SK-N-SH (cell line): ENCODE measurements at regions not wholly inside any gene's neighbourhood (a gene's known extent, or its start where the extent isn't known, plus 50 kb on each side); places are given as distances from the start of the nearest gene placed in this dataset.
"Not testable (repeated sequence)": the region's sequence is repeated elsewhere in the genome, so short reads cannot be mapped to it uniquely, and the experiment has no call there.

ENCODE experiments used
- CTCF ChIA-PET: fragments of 300-600, 350-600 bp; formaldehyde crosslinking; extraction: SDS; loops from one replicate; lab custom pipeline; 2021; lab: Yijun Ruan, JAX
- POLR2A ChIA-PET: fragments of 350-600 bp; sonication (Branson Sonifier 250); formaldehyde crosslinking; extraction: SDS; loops from one replicate; lab custom pipeline; 2020; ENCODE audit warnings: antibody characterized with exemption, inconsistent platforms; lab: Yijun Ruan, JAX
- DNase-seq: peaks from one replicate; pipeline ENCODE4 v3.0.0; 2012
- H2AFZ ChIP-seq: fragments of 200-600 bp; sonication (generic); 2 replicates; pipeline ENCODE4 v1.8.1; 2016; ENCODE audit warnings: antibody characterized with exemption, mild to moderate bottlenecking, low read depth
- H3F3A ChIP-seq: fragments of 200-600 bp; sonication (generic); replicated peaks from 2 replicates; pipeline ENCODE3; 2016; ENCODE audit warnings: antibody characterized with exemption, mild to moderate bottlenecking; ENCODE audit not compliant: insufficient read depth
- H3K27ac ChIP-seq, 2 experiments: fragments of 200-500 bp in 1 of 2; fragments of 200-600 bp in 1 of 2; sonication (Bioruptor generic) in 1 of 2; sonication (generic), shearing (Covaris generic) in 1 of 2; 2 replicates each; pipeline versions ENCODE4 v1.5.1 to v1.6.1; 2014 to 2016; ENCODE audit warnings: low read depth in 2 of 2, inconsistent platforms in 1 of 2, low read length in 1 of 2, mild to moderate bottlenecking in 1 of 2, mixed read lengths in 1 of 2
- H3K27me3 ChIP-seq: fragments of 200-600 bp; sonication (generic), shearing (Covaris generic); 2 replicates; pipeline ENCODE4 v1.6.1; 2016; ENCODE audit warnings: mixed run types; ENCODE audit not compliant: insufficient read depth
- H3K36me3 ChIP-seq, 2 experiments: fragments of 200-500 bp in 1 of 2; fragments of 200-600 bp in 1 of 2; sonication (Bioruptor generic) in 1 of 2; sonication (generic) in 1 of 2; replicated peaks in 1 of 2; 2 replicates each; pipeline versions ENCODE3 to v1.5.1; 2014 to 2016; ENCODE audit warnings: low read length in 1 of 2, mild to moderate bottlenecking in 1 of 2; ENCODE audit not compliant: insufficient read depth in 2 of 2, control insufficient read depth in 1 of 2
- H3K4me1 ChIP-seq, 2 experiments: fragments of 200-500 bp in 1 of 2; fragments of 200-600 bp in 1 of 2; sonication (Bioruptor generic) in 1 of 2; sonication (generic), shearing (Covaris generic) in 1 of 2; 2 replicates each; pipeline versions ENCODE4 v1.5.1 to v1.6.1; 2014 to 2016; ENCODE audit warnings: low read depth in 1 of 2, low read length in 1 of 2, mixed run types in 1 of 2; ENCODE audit not compliant: insufficient read depth in 2 of 2, control insufficient read depth in 1 of 2
- H3K4me2 ChIP-seq: fragments of 200-600 bp; sonication (generic), shearing (Covaris generic); 2 replicates; pipeline ENCODE4 v1.6.1; 2017; ENCODE audit warnings: mixed run types
- H3K4me3 ChIP-seq, 2 experiments: fragments of 200-500 bp in 1 of 2; fragments of 200-600 bp in 1 of 2; sonication (Bioruptor generic) in 1 of 2; sonication (generic), shearing (Covaris generic) in 1 of 2; 2 replicates each; pipeline versions ENCODE4 v1.5.1 to v1.8.1; 2014 to 2016; ENCODE audit warnings: low read depth in 2 of 2, inconsistent platforms in 1 of 2, low read length in 1 of 2, mild to moderate bottlenecking in 1 of 2, mixed read lengths in 1 of 2, moderate library complexity in 1 of 2
- H3K79me2 ChIP-seq: fragments of 200-600 bp; sonication (generic); 2 replicates; pipeline ENCODE4 v1.8.1; 2017; ENCODE audit warnings: mild to moderate bottlenecking; ENCODE audit not compliant: insufficient read depth
- H3K9ac ChIP-seq: fragments of 200-600 bp; sonication (generic); 2 replicates; pipeline ENCODE4 v1.6.1; 2017; ENCODE audit warnings: mixed run types
- H3K9me2 ChIP-seq: fragments of 200-600 bp; sonication (generic); 2 replicates; pipeline ENCODE4 v1.6.1; 2017; ENCODE audit warnings: mixed run types
- H3K9me3 ChIP-seq: fragments of 200-600 bp; sonication (generic); 2 replicates; pipeline ENCODE4 v1.6.1; 2017; ENCODE audit warnings: mixed run types, mild to moderate bottlenecking, moderate library complexity
- H4K20me1 ChIP-seq: fragments of 200-600 bp; sonication (generic); 2 replicates; pipeline ENCODE4 v1.6.1; 2017; ENCODE audit warnings: mild to moderate bottlenecking, mixed run types; ENCODE audit not compliant: insufficient read depth
- CTCF ChIP-seq: fragments of 200-600 bp; sonication (generic); IDR thresholded peaks from 2 replicates; pipeline ENCODE4 v1.6.1; 2017; ENCODE audit warnings: antibody characterized with exemption, mild to moderate bottlenecking, moderate library complexity
- ELF1 ChIP-seq: IDR thresholded peaks from 2 replicates; pipeline ENCODE4 v1.4.0; 2012
- EZH2phosphoT487 ChIP-seq: fragments of 200-600 bp; sonication (generic); IDR thresholded peaks from 2 replicates; pipeline ENCODE4 v1.6.1; 2017; ENCODE audit warnings: low read depth, mixed run types, mild to moderate bottlenecking, antibody characterized with exemption, moderate library complexity, borderline replicate concordance
- FOXJ3 ChIP-seq: sonication (generic); formaldehyde crosslinking; IDR thresholded peaks from 2 replicates; pipeline ENCODE4 v1.5.1; 2020; ENCODE audit warnings: mild to moderate bottlenecking, missing genetic modification reagents
- FOXM1 ChIP-seq: IDR thresholded peaks from 2 replicates; pipeline ENCODE4 v1.4.0; 2012; ENCODE audit warnings: low read depth, mild to moderate bottlenecking
- JUND ChIP-seq: IDR thresholded peaks from 2 replicates; pipeline ENCODE4 v1.4.0; 2012
- PBX3 ChIP-seq: IDR thresholded peaks from 2 replicates; pipeline ENCODE4; 2012
- POLR2AphosphoS5 ChIP-seq: IDR thresholded peaks from 2 replicates; pipeline ENCODE4 v1.6.1; 2012; ENCODE audit warnings: low read depth, low read length
- RAD21 ChIP-seq: IDR thresholded peaks from 2 replicates; pipeline ENCODE4 v1.6.1; 2012; ENCODE audit warnings: mild to moderate bottlenecking, low read length
- RCOR1 ChIP-seq: fragments of 150-350 bp; IDR thresholded peaks from 2 replicates; pipeline ENCODE4 v1.6.1; 2017; ENCODE audit warnings: antibody characterized with exemption, low read length
- REST ChIP-seq: IDR thresholded peaks from 2 replicates; pipeline ENCODE4 v1.6.1; 2012; ENCODE audit warnings: mild to moderate bottlenecking, low read depth, low read length, moderate library complexity
- RFX5 ChIP-seq: IDR thresholded peaks from 2 replicates; pipeline ENCODE4 v1.6.1; 2012; ENCODE audit warnings: mild to moderate bottlenecking, improper control_type of control experiment, low read length
- SIN3A ChIP-seq: IDR thresholded peaks from 2 replicates; pipeline ENCODE4 v1.6.1; 2012; ENCODE audit warnings: low read depth, mild to moderate bottlenecking, low read length, moderate library complexity, borderline replicate concordance
- TAF1 ChIP-seq: IDR thresholded peaks from 2 replicates; pipeline ENCODE4 v1.6.1; 2012; ENCODE audit warnings: low read depth, mild to moderate bottlenecking, low read length, moderate library complexity, borderline replicate concordance
- TCF12 ChIP-seq: IDR thresholded peaks from 2 replicates; pipeline ENCODE4 v1.4.0; 2012
- TEAD4 ChIP-seq: IDR thresholded peaks from 2 replicates; pipeline ENCODE4 v1.4.0; 2012; ENCODE audit warnings: mild to moderate bottlenecking, borderline replicate concordance; ENCODE audit not compliant: insufficient read depth
- YY1 ChIP-seq: IDR thresholded peaks from 2 replicates; pipeline ENCODE4 v1.4.0; 2012; ENCODE audit warnings: low read depth, mild to moderate bottlenecking
- ZBTB33 ChIP-seq: IDR thresholded peaks from 2 replicates; pipeline ENCODE4 v1.4.0; 2012; ENCODE audit warnings: low read depth, borderline replicate concordance
- WGBS: methylation state at CpG from one replicate; pipeline ENCODE4 v1.1.6; 2017; ENCODE audit warnings: low lambda C conversion rate; 5-methylcytosine and 5-hydroxymethylcytosine counted together

GRCh38 chr6:167670938-167671338 lies 155.8 kb upstream of the AFDN start (continued):
- TF ChIP-seq REST (no peak), SIN3A (no peak), RFX5 (no peak), POLR2AphosphoS5 (no peak), TCF12 (no peak)

- CTCF ChIA-PET, H3K9me3 ChIP-seq, H3F3A ChIP-seq, H3K9me2 ChIP-seq, H3K9ac ChIP-seq, H3K4me3 ChIP-seq, H3K27ac ChIP-seq, H4K20me1 ChIP-seq, H3K79me2 ChIP-seq, H3K4me2 ChIP-seq, DNase-seq, H3K36me3 ChIP-seq, H2AFZ ChIP-seq, H3K4me1 ChIP-seq, H3K27me3 ChIP-seq, POLR2A ChIA-PET: not testable (repeated sequence)
- WGBS: 49% methylated on average over 3 of the region's 3 CpGs
Observed at GRCh38 chr6:167671379-167671976, 155.2 kb upstream of the AFDN start.

GRCh38 chr6:167671977-167672687 lies 154.6 kb upstream of the AFDN start:
- no peaks in the 10 kb centered on the region for H4K20me1 ChIP-seq
- peaks cover 0 to 6% of the 10 kb centered on the region in 2 experiments; a peak in 1 of 4 replicates for H3K4me1 ChIP-seq
- DNase-seq: no peak
- H3K79me2 ChIP-seq: no peaks in the 10 kb centered on the region
- no peaks in the 10 kb centered on the region for H3K36me3 ChIP-seq
- H3K4me2 ChIP-seq: no peak overlapping the region
- no peak overlapping the region for H3K4me3 ChIP-seq
- POLR2A ChIA-PET: no interaction called here
- no peak overlapping the region for H3K27ac ChIP-seq
- no peaks in the 10 kb centered on the region for H3K9me3 ChIP-seq
- 81% methylated on average over 33 of the region's 33 CpGs for WGBS
- CTCF ChIA-PET: no interaction called here
- no peak overlapping the region for H2AFZ ChIP-seq
- no peaks in the 10 kb centered on the region for H3K9me2 ChIP-seq
- H3K9ac ChIP-seq: no peak overlapping the region
- H3F3A ChIP-seq: no peaks in the 10 kb centered on the region
- no peaks in the 10 kb centered on the region for H3K27me3 ChIP-seq
- TF ChIP-seq ELF1 (no peak), FOXM1 (no peak), TEAD4 (no peak), RAD21 (no peak), EZH2phosphoT487 (no peak), TAF1 (no peak), FOXJ3 (CRISPR knock-in tag) (no peak), RCOR1 (no peak), TCF12 (no peak), CTCF (no peak), POLR2AphosphoS5 (no peak), JUND (no peak), YY1 (no peak), ZBTB33 (no peak), PBX3 (no peak)
